ENCODE measurements at regions not wholly inside any gene's neighbourhood (a gene's known extent, or its start where the extent isn't known, plus 50 kb on each side); places are given as distances from the start of the nearest gene placed in this dataset.

DNA sequence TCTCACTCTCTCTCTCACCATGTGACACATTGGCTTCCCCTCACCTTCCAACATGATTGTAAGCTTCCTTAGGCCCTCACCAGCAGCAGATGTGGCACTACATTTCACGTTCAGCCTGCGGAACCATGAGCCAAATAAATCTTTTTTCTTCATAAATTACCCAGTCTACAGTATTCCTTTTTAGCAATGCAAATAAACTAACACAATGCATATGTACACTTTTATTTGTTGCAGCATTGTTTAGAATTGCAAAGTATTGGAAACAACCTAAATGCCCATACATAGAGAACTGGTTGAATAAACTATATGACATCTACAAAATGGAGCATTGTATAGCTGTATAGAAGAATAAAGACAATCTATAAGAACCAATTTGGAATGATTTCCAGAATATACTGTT, 487.6 kb downstream of the FUT8 start:
- Histone ChIP-seq H3K27me3 (replicated peaks; ENCODE audit: insufficient read depth, low read length) (no peaks in the 10 kb centered on the region), H3K4me1 (ENCODE audit: low read length) (no peaks in the 10 kb centered on the region)

DNA sequence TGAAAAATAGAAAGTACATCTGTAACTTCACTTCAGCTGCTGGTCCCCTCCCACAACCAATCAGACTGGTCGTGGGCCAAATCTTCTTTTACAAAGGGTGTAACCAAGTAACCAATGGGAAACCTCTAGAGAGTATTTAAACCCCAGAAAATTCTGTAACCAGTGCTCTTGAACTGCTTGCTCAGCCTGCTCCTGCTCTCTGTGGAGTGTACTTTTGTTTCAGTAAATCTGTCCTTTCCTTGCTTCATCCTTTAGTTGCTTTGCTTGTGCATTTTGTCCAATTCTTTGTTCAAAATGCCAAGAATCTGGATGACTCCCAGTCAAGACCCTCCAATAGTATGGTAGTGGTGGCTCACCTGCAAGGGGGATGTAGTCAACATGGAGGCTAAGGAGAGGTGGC, 489.1 kb downstream of the FUT8 start:
- Histone ChIP-seq H4K20me1 (ENCODE audit: insufficient read depth, low read length) (no peaks in the 10 kb centered on the region), H3F3A (ENCODE audit: insufficient read depth, low read length) (no peaks in the 10 kb centered on the region), H3K27me3 (replicated peaks; ENCODE audit: insufficient read depth, low read length) (no peaks in the 10 kb centered on the region), H2AFZ (ENCODE audit: low read length) (no peak overlapping the region), H3K36me3 (replicated peaks; ENCODE audit: insufficient read depth, low read length) (no peaks in the 10 kb centered on the region), H3K79me2 (ENCODE audit: low read length) (no peaks in the 10 kb centered on the region), H3K9me3 (replicated peaks; ENCODE audit: insufficient read depth, low read length) (no peaks in the 10 kb centered on the region), H3K4me2 (ENCODE audit: low read depth, low read length) (no peak overlapping the region), H3K9ac (ENCODE audit: low read length) (no peak overlapping the region), H3K4me3 (ENCODE audit: low read length) (no peak overlapping the region), H3K4me1 (ENCODE audit: low read length) (no peaks in the 10 kb centered on the region), H3K9me2 (replicated peaks; ENCODE audit: insufficient read depth, low read length) (no peaks in the 10 kb centered on the region), H3K27ac (ENCODE audit: low read length) (no peak overlapping the region)
- no peak for DNase-seq
- TF ChIP-seq, protein P1, sequence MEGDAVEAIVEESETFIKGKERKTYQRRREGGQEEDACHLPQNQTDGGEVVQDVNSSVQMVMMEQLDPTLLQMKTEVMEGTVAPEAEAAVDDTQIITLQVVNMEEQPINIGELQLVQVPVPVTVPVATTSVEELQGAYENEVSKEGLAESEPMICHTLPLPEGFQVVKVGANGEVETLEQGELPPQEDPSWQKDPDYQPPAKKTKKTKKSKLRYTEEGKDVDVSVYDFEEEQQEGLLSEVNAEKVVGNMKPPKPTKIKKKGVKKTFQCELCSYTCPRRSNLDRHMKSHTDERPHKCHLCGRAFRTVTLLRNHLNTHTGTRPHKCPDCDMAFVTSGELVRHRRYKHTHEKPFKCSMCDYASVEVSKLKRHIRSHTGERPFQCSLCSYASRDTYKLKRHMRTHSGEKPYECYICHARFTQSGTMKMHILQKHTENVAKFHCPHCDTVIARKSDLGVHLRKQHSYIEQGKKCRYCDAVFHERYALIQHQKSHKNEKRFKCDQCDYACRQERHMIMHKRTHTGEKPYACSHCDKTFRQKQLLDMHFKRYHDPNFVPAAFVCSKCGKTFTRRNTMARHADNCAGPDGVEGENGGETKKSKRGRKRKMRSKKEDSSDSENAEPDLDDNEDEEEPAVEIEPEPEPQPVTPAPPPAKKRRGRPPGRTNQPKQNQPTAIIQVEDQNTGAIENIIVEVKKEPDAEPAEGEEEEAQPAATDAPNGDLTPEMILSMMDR (IDR thresholded peaks at IDR 0.05; ENCODE audit: low read length), result no peak
- no peak for TF ChIP-seq EZH2 (optimal IDR thresholded peaks at IDR 0.05; ENCODE audit: low read depth, low read length)
- TF ChIP-seq EZH2phosphoT487 (IDR thresholded peaks at IDR 0.05; ENCODE audit: low read length), result no peak

More for the DNA sequence above, 487.6 kb downstream of the FUT8 start:
- no peaks in the 10 kb centered on the region for H3K36me3 ChIP-seq (replicated peaks; ENCODE audit: insufficient read depth, low read length)
- TF ChIP-seq, protein P1 (IDR thresholded peaks at IDR 0.05; ENCODE audit: low read length), result no peak
- TF ChIP-seq EZH2 (optimal IDR thresholded peaks at IDR 0.05; ENCODE audit: low read depth, low read length), result no peak
- TF ChIP-seq EZH2phosphoT487 (IDR thresholded peaks at IDR 0.05; ENCODE audit: low read length), result no peak
- H2AFZ ChIP-seq (ENCODE audit: low read length), result no peak overlapping the region
- no peaks in the 10 kb centered on the region for H3K9me3 ChIP-seq (replicated peaks; ENCODE audit: insufficient read depth, low read length)
- DNase-seq, result no peak
- H3K9me2 ChIP-seq (replicated peaks; ENCODE audit: insufficient read depth, low read length), result no peaks in the 10 kb centered on the region
- no peaks in the 10 kb centered on the region for H4K20me1 ChIP-seq (ENCODE audit: insufficient read depth, low read length)
- H3K27ac ChIP-seq (ENCODE audit: low read length), result no peak overlapping the region
- no peak overlapping the region for H3K4me2 ChIP-seq (ENCODE audit: low read depth, low read length)
- no peaks in the 10 kb centered on the region for H3K79me2 ChIP-seq (ENCODE audit: low read length)
- no peak overlapping the region for H3K4me3 ChIP-seq (ENCODE audit: low read length)
- H3F3A ChIP-seq (ENCODE audit: insufficient read depth, low read length), result no peaks in the 10 kb centered on the region
- H3K9ac ChIP-seq (ENCODE audit: low read length), result no peak overlapping the region

DNA sequence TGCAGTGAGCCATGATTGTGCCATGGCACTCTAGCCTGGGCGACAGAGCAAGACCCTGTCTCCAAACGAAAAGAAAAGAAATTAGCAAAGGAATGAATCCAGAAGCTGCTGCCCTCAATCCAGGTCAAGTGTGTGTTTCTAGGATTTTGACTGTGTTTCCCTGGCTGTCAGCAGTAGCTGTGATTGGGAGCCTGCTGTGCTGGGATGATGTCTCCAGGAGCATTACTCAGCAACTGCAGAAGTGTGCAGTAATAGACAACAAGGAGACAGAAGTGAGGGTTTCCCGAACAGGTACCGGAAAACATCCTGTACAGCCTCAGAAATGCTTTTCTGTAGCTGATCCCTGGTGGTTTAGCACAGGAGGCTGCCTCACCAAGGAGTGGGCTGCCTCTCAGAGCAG, 492.5 kb downstream of the FUT8 start:
- Histone ChIP-seq H3K4me3 (ENCODE audit: low read length) (no peak overlapping the region), H3K9ac (ENCODE audit: low read length) (no peak overlapping the region), H3K27me3 (replicated peaks; ENCODE audit: insufficient read depth, low read length) (no peaks in the 10 kb centered on the region), H3K4me2 (ENCODE audit: low read depth, low read length) (no peak overlapping the region), H3K36me3 (replicated peaks; ENCODE audit: insufficient read depth, low read length) (no peaks in the 10 kb centered on the region), H4K20me1 (ENCODE audit: insufficient read depth, low read length) (no peaks in the 10 kb centered on the region), H3F3A (ENCODE audit: insufficient read depth, low read length) (no peaks in the 10 kb centered on the region), H3K4me1 (ENCODE audit: low read length) (no peaks in the 10 kb centered on the region), H3K27ac (ENCODE audit: low read length) (no peak overlapping the region), H3K9me3 (replicated peaks; ENCODE audit: insufficient read depth, low read length) (no peaks in the 10 kb centered on the region), H2AFZ (ENCODE audit: low read length) (no peak overlapping the region), H3K79me2 (ENCODE audit: low read length) (no peaks in the 10 kb centered on the region), H3K9me2 (replicated peaks; ENCODE audit: insufficient read depth, low read length) (no peaks in the 10 kb centered on the region)
- TF ChIP-seq EZH2 (optimal IDR thresholded peaks at IDR 0.05; ENCODE audit: low read depth, low read length) (no peak), EZH2phosphoT487 (IDR thresholded peaks at IDR 0.05; ENCODE audit: low read length) (no peak)
- TF ChIP-seq, protein P1 (IDR thresholded peaks at IDR 0.05; ENCODE audit: low read length), result no peak
- DNase-seq, result no peak
